Trophoblast cell (in vitro differentiated cells and primary cell): ENCODE measurements at regions not wholly inside any gene's neighbourhood (a gene's known extent, or its start where the extent isn't known, plus 50 kb on each side); places are given as distances from the start of the nearest gene placed in this dataset.

Source experiments
- DNase-seq, 2 donors: peaks; one replicate each; pipeline ENCODE4 v3.0.0-alpha.2; 2016
- H2AFZ ChIP-seq: 2 replicates; pipeline ENCODE4 v1.6.1; 2013; ENCODE audit warnings: low read length, moderate library complexity, mild to moderate bottlenecking; ENCODE audit not compliant: insufficient read depth, poor library complexity
- H2AK5ac ChIP-seq: 2 replicates; pipeline ENCODE4 v1.6.1; 2013; ENCODE audit warnings: mild to moderate bottlenecking, low read length
- H2BK120ac ChIP-seq: 2 replicates; pipeline ENCODE4 v1.6.1; 2013; ENCODE audit warnings: low read length, mild to moderate bottlenecking, moderate library complexity; ENCODE audit not compliant: insufficient read depth, poor library complexity
- H2BK12ac ChIP-seq: 2 replicates; pipeline ENCODE4 v1.6.1; 2013; ENCODE audit warnings: mild to moderate bottlenecking, low read length, moderate library complexity
- H2BK5ac ChIP-seq: 2 replicates; pipeline ENCODE4 v1.6.1; 2013; ENCODE audit warnings: low read length, low read depth, moderate library complexity, mild to moderate bottlenecking; ENCODE audit not compliant: poor library complexity
- H3K14ac ChIP-seq: 2 replicates; pipeline ENCODE4 v1.6.1; 2013; ENCODE audit warnings: mild to moderate bottlenecking, low read length
- H3K18ac ChIP-seq: 2 replicates; pipeline ENCODE4 v1.6.1; 2013; ENCODE audit warnings: mild to moderate bottlenecking, low read length
- H3K23ac ChIP-seq: 2 replicates; pipeline ENCODE4 v1.6.1; 2013; ENCODE audit warnings: low read length
- H3K27ac ChIP-seq: 2 replicates; pipeline ENCODE4 v1.5.1; 2013; ENCODE audit warnings: low read depth, mild to moderate bottlenecking, inconsistent platforms, low read length, moderate library complexity
- H3K27me3 ChIP-seq: 2 replicates; pipeline ENCODE4 v1.6.1; 2013; ENCODE audit warnings: inconsistent platforms, mild to moderate bottlenecking, low read length, moderate library complexity; ENCODE audit not compliant: insufficient read depth
- H3K36me3 ChIP-seq, 2 experiments: 1 replicate in 1 of 2; 2 replicates in 1 of 2; pipeline ENCODE4 v1.6.1; 2013; ENCODE audit warnings: low read length in 2 of 2, mild to moderate bottlenecking in 2 of 2, moderate library complexity in 1 of 2; ENCODE audit not compliant: insufficient read depth in 2 of 2, control insufficient read depth in 1 of 2
- H3K4ac ChIP-seq: 2 replicates; pipeline ENCODE4 v1.6.1; 2013; ENCODE audit warnings: low read depth, mild to moderate bottlenecking, low read length, moderate library complexity
- H3K4me1 ChIP-seq, 2 experiments: 1 replicate in 1 of 2; 2 replicates in 1 of 2; pipeline ENCODE4 v1.6.1; 2013; ENCODE audit warnings: low read length in 2 of 2, mild to moderate bottlenecking in 2 of 2, moderate library complexity in 1 of 2; ENCODE audit not compliant: insufficient read depth in 2 of 2, control insufficient read depth in 1 of 2
- H3K4me2 ChIP-seq: 2 replicates; pipeline ENCODE4 v1.6.1; 2013; ENCODE audit warnings: inconsistent platforms, mild to moderate bottlenecking, low read length, moderate library complexity
- H3K4me3 ChIP-seq: 2 replicates; pipeline ENCODE4 v1.5.1; 2013; ENCODE audit warnings: mild to moderate bottlenecking, low read depth, low read length, inconsistent platforms
- H3K79me1 ChIP-seq: one replicate; pipeline ENCODE4 v1.6.1; 2013; ENCODE audit warnings: low read length
- H3K79me2 ChIP-seq: 2 replicates; pipeline ENCODE4 v1.6.1; 2013; ENCODE audit warnings: low read length, mild to moderate bottlenecking; ENCODE audit not compliant: control insufficient read depth, insufficient read depth, poor library complexity
- H3K9ac ChIP-seq: 2 replicates; pipeline ENCODE4 v1.6.1; 2013; ENCODE audit warnings: mild to moderate bottlenecking, low read length
- H3K9me3 ChIP-seq: 2 replicates; pipeline ENCODE4 v1.6.1; 2013; ENCODE audit warnings: low read depth, mild to moderate bottlenecking, control low read depth, inconsistent platforms, low read length; ENCODE audit not compliant: insufficient read depth
- H4K12ac ChIP-seq: 2 replicates; pipeline ENCODE4 v1.6.1; 2013; ENCODE audit warnings: low read depth, mild to moderate bottlenecking, low read length, moderate library complexity
- H4K8ac ChIP-seq: 2 replicates; pipeline ENCODE4 v1.6.1; 2013; ENCODE audit warnings: low read depth, mild to moderate bottlenecking, low read length, moderate library complexity
- H4K91ac ChIP-seq: one replicate; pipeline ENCODE4 v1.6.1; 2013; ENCODE audit warnings: low read depth, mild to moderate bottlenecking, low read length, moderate library complexity
- WGBS: extraction: QIAGEN DNeasy Blood & Tissue Kit; methylation state at CpG from one replicate; pipeline ENCODE4 v1.1.7; 2013; ENCODE audit warnings: missing lambda C conversion rate; ENCODE audit not compliant: insufficient read length, insufficient coverage; ENCODE audit errors: extremely low coverage; 5-methylcytosine and 5-hydroxymethylcytosine counted together

DNA sequence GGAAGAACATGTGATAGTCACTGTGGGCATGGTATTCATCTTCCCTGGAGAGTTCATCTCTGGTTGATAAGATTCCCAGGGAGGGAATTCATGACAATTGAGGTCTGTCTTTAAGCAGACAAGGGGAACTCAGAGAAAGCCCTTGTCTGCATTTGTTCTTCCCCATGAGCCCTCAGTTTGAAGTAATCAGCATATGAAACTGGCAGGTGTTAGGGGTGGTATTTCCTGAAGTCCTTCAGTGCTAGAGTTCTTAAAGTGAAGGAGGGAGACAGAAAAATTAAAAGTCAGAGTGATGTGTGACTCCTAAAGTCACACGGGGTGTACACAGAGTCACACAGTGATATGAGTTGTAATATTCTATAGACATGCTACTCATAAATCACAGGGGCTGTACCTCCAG, 60.6 kb upstream of the SYK start:
- Histone ChIP-seq H2BK120ac (no peak overlapping the region), H3K4ac (no peak overlapping the region), H4K12ac (no peak overlapping the region), H3K36me3 (no peaks in the 10 kb centered on the region), H3K18ac (no peak overlapping the region), H2AFZ (no peak overlapping the region), H3K9ac (no peak overlapping the region), H3K9me3 (peaks cover 6% of the 10 kb centered on the region), H3K79me2 (no peaks in the 10 kb centered on the region), H3K4me3 (no peak overlapping the region), H3K79me1 (no peaks in the 10 kb centered on the region), H3K27me3 (no peaks in the 10 kb centered on the region), H2BK12ac (no peak overlapping the region), H3K4me1 (no peaks in the 10 kb centered on the region), H3K23ac (no peak overlapping the region), H3K14ac (no peak overlapping the region), H2AK5ac (no peak overlapping the region), H3K27ac (no peak overlapping the region), H4K8ac (no peak overlapping the region), H2BK5ac (no peak overlapping the region), H4K91ac (no peak overlapping the region), H3K4me2 (no peak overlapping the region)
- no peak for DNase-seq
- WGBS: no CpG with 5 or more reads among the region's 1 CpG

DNA sequence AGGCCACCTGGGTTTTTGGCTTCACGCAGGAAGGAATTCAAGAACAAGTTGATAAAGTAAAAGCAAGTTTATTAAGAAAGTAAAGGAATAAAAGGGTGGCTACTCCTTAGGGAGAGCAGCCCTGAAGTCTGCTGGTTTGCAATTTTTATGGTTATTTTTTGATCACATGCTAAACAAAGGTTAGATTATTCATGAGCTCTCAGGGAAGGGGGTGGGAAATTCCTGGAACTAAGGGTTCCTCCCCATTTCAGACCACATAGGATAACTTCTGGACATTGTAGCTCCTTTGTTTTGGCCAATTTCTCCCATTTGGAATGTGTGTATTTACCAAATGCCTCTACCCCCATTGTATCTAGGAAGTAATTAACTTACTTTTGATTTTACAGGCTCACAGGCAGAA, 63.9 kb upstream of the SYK start:
- H3K4me1 ChIP-seq: no peaks in the 10 kb centered on the region
- H3K9ac ChIP-seq: no peak overlapping the region
- H3K4me3 ChIP-seq: no peak overlapping the region
- H2AK5ac ChIP-seq: no peak overlapping the region
- peaks cover 4% of the 10 kb centered on the region for H3K9me3 ChIP-seq
- no peaks in the 10 kb centered on the region for H3K36me3 ChIP-seq
- H3K4me2 ChIP-seq: no peak overlapping the region
- no peak overlapping the region for H4K91ac ChIP-seq
- H3K27ac ChIP-seq: no peak overlapping the region
- no peak overlapping the region for H3K23ac ChIP-seq
- no peak for DNase-seq
- H4K8ac ChIP-seq: no peak overlapping the region
- no peak overlapping the region for H2BK5ac ChIP-seq
- no peak overlapping the region for H2BK120ac ChIP-seq
- H4K12ac ChIP-seq: no peak overlapping the region
- no peak overlapping the region for H2AFZ ChIP-seq
- no peak overlapping the region for H2BK12ac ChIP-seq
- no peak overlapping the region for H3K14ac ChIP-seq
- H3K4ac ChIP-seq: no peak overlapping the region
- no peaks in the 10 kb centered on the region for H3K79me1 ChIP-seq
- H3K27me3 ChIP-seq: no peaks in the 10 kb centered on the region
- no peaks in the 10 kb centered on the region for H3K79me2 ChIP-seq
- H3K18ac ChIP-seq: no peak overlapping the region
- WGBS: no CpG with 5 or more reads among the region's 1 CpG

DNA sequence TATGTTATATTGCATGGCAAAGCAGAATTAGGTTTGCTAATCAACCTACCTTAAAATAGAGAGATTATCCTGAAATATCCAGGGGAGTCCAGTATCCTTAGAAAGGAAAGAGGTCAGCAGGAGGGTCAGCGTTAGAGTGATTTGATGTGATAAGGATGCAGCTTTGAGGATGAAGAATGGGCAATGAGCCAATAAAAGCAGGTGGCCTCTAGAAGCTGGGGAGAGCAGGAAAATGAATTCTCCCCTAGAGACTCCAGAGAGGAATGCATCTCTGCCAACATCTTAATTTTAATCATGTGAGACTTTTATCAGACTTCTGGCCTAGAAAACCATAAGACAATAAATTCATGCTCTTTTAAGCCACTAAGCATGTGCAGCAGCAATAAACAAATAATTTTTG, 65.7 kb upstream of the SYK start:
- Histone ChIP-seq H2AFZ (no peak overlapping the region), H2BK5ac (no peak overlapping the region)
- DNase-seq: no peak

DNA sequence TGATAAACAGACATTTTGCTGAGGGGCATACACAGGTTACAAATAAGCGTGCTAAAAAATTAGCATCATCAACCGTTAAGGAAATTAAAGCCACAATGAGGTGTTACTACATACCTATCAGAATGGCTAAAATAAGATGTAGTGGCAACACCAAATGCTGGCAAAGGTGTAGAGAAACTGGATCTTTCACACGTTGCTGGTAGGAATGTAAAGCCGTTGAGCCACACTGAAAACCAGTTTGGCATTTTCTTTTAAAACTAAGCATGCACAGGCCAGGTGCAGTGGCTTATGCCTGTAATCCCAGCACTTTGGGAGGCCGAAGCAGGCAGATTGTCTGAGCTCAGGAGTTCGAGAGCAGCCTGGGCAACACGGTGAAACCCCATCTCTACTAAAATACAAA, 67.0 kb upstream of the SYK start:
- no peak overlapping the region for H3K18ac ChIP-seq
- no peak overlapping the region for H4K8ac ChIP-seq
- no peak overlapping the region for H3K9ac ChIP-seq
- peaks cover 6% of the 10 kb centered on the region for H3K9me3 ChIP-seq
- peak; percentile 31 to 71 for DNase-seq
- H2AK5ac ChIP-seq: no peak overlapping the region
- H4K91ac ChIP-seq: no peak overlapping the region
- no peak overlapping the region for H3K27ac ChIP-seq
- H2BK120ac ChIP-seq: no peak overlapping the region
- no peak overlapping the region for H4K12ac ChIP-seq
- no peak overlapping the region for H3K4ac ChIP-seq
- no peaks in the 10 kb centered on the region for H3K79me2 ChIP-seq
- H2BK12ac ChIP-seq: no peak overlapping the region
- H3K36me3 ChIP-seq: no peaks in the 10 kb centered on the region
- no CpG with 5 or more reads among the region's 7 CpGs for WGBS
- H3K14ac ChIP-seq: no peak overlapping the region
- no peaks in the 10 kb centered on the region for H3K4me1 ChIP-seq
- H3K4me2 ChIP-seq: no peak overlapping the region
- H2BK5ac ChIP-seq: no peak overlapping the region
- H3K79me1 ChIP-seq: no peaks in the 10 kb centered on the region
- no peak overlapping the region for H3K23ac ChIP-seq
- H3K27me3 ChIP-seq: no peaks in the 10 kb centered on the region
- H3K4me3 ChIP-seq: no peak overlapping the region
- no peak overlapping the region for H2AFZ ChIP-seq

More for the DNA sequence above, 65.7 kb upstream of the SYK start:
- Histone ChIP-seq H3K79me2 (no peaks in the 10 kb centered on the region), H4K12ac (no peak overlapping the region), H3K18ac (no peak overlapping the region), H3K27me3 (no peaks in the 10 kb centered on the region), H3K23ac (no peak overlapping the region), H2BK12ac (no peak overlapping the region), H3K4me3 (no peak overlapping the region), H2BK120ac (no peak overlapping the region), H4K8ac (no peak overlapping the region), H3K79me1 (no peaks in the 10 kb centered on the region), H3K4me1 (no peaks in the 10 kb centered on the region), H3K9ac (no peak overlapping the region), H3K27ac (no peak overlapping the region), H3K9me3 (peaks cover 4% of the 10 kb centered on the region), H3K36me3 (no peaks in the 10 kb centered on the region), H2AK5ac (no peak overlapping the region), H3K4ac (no peak overlapping the region), H3K4me2 (no peak overlapping the region), H3K14ac (no peak overlapping the region), H4K91ac (no peak overlapping the region)
- no CpG with 5 or more reads among the region's 1 CpG for WGBS
